Spinal cord (tissue), 9 donors: ENCODE measurements at regions not wholly inside any gene's neighbourhood (a gene's known extent, or its start where the extent isn't known, plus 50 kb on each side); places are given as distances from the start of the nearest gene placed in this dataset.

ENCODE experiments used
- DNase-seq, 6 donors: peaks; one replicate each; pipeline versions ENCODE4 v3.0.0 to v3.0.0-alpha.2; 2013 to 2015; ENCODE audit warnings: low spot score in 6 of 6, low read depth in 4 of 6
- H3K27ac ChIP-seq: one replicate; pipeline ENCODE4 v1.5.1; 2013; ENCODE audit warnings: low read depth, low read length, control low read depth
- H3K27me3 ChIP-seq: one replicate; pipeline ENCODE4 v1.6.1; 2013; ENCODE audit warnings: low read length; ENCODE audit not compliant: control insufficient read depth, insufficient read depth
- H3K36me3 ChIP-seq: one replicate; pipeline ENCODE4 v1.6.1; 2013; ENCODE audit warnings: low read length; ENCODE audit not compliant: control insufficient read depth, insufficient read depth
- H3K4me1 ChIP-seq: one replicate; pipeline ENCODE4 v1.6.1; 2013; ENCODE audit warnings: low read length; ENCODE audit not compliant: control insufficient read depth, insufficient read depth
- H3K4me3 ChIP-seq: one replicate; pipeline ENCODE4 v1.5.1; 2013; ENCODE audit warnings: low read depth, low read length, control low read depth
- H3K9me3 ChIP-seq: one replicate; pipeline ENCODE4 v1.6.1; 2013; ENCODE audit warnings: low read length; ENCODE audit not compliant: control insufficient read depth, insufficient read depth
- WGBS: methylation state at CpG from one replicate; pipeline ENCODE4 v1.1.5; 2013; ENCODE audit warnings: missing lambda C conversion rate; ENCODE audit not compliant: insufficient coverage; 5-methylcytosine and 5-hydroxymethylcytosine counted together
- donor health status: healthy.

DNA sequence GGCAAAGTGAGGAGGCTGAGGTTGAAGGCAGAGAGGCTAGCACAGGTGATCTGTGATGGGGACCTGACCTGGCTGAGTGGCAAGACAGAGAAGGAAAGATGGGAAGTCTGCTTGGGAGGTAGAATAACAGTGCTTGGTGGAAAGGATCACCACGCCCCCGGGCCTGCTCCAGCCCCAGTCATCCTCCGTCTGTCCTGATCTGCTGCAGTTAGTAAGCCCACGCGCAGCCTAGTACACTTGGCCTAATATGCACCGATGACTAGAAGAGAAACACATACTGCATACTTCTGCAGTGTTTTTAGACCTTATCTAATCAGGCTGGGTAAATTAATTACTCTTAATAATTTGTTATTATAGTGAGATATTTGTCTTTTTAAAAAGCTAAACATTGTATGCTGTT, 103.7 kb upstream of the KLF3 start:
- no peaks in the 10 kb centered on the region for H3K27me3 ChIP-seq
- no peak for DNase-seq
- H3K4me1 ChIP-seq, result peaks cover 5% of the 10 kb centered on the region
- no peaks in the 10 kb centered on the region for H3K9me3 ChIP-seq
- 97% methylated on average over 5 of the region's 6 CpGs for WGBS
- H3K27ac ChIP-seq, result no peak overlapping the region
- no peaks in the 10 kb centered on the region for H3K36me3 ChIP-seq
- H3K4me3 ChIP-seq, result no peak overlapping the region

- 100% methylated on average over 1 of the region's 7 CpGs for WGBS
- DNase-seq, result no peak
- Histone ChIP-seq H3K9me3 (no peaks in the 10 kb centered on the region), H3K36me3 (no peaks in the 10 kb centered on the region), H3K27ac (no peak overlapping the region), H3K4me3 (no peak overlapping the region), H3K27me3 (no peaks in the 10 kb centered on the region), H3K4me1 (peaks cover 5% of the 10 kb centered on the region)
Measured at GRCh38 chr4:38560768-38561558, 103.0 kb upstream of the KLF3 start.

GRCh38 chr4:38562751-38563198, 101.2 kb upstream of the KLF3 start:
- 88% methylated on average over 1 of the region's 4 CpGs for WGBS
- H3K27ac ChIP-seq, result no peak overlapping the region
- no peaks in the 10 kb centered on the region for H3K9me3 ChIP-seq

DNA sequence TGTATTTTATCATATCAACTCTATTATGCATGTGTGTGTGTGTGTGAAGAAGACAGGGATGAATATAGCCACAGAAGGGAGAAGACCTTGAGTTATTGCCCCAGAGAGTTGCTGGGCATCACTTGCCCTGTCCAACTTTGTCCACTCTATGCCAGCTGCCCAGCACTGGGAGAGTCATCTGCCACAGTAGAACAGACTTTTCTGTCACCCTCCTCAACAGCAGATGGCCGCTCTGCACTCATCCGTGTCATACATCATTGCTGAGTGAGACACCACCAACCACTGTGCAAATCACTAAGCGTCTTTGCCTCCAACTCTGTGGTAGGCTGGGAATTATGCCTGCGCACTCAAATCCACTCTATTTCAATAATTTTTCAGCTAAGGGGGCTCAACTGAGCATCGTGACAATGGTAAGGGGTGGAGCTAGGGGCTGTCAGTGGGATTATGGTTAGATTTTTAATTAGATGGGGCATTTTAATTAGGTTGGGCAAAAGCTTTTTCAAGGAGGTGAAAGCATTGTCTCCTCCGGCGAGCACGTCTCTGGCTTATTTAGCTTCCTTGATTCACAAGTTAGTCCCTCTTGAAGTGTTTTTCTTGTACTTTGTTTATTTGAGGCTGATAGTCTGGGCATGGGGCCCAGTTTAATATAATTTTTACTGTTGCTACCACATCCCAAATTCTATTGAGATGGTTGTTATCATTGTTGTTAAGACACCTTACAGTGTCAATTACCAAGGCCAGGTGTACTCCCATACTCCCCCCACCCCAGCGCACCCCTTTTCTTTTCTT, 100.1 kb upstream of the KLF3 start:
- no peak overlapping the region for H3K27ac ChIP-seq
- H3K4me3 ChIP-seq, result no peak overlapping the region
- H3K27me3 ChIP-seq, result no peaks in the 10 kb centered on the region
- WGBS, result 23% methylated on average over 5 of the region's 9 CpGs
- no peaks in the 10 kb centered on the region for H3K9me3 ChIP-seq
- peaks cover 5% of the 10 kb centered on the region for H3K4me1 ChIP-seq
- DNase-seq, result peak in 2 of 6 donors; percentile 20 to 38
- H3K36me3 ChIP-seq, result no peaks in the 10 kb centered on the region

More at GRCh38 chr4:38562751-38563198, 101.2 kb upstream of the KLF3 start:
- Histone ChIP-seq H3K27me3 (no peaks in the 10 kb centered on the region), H3K4me3 (no peak overlapping the region), H3K4me1 (peaks cover 5% of the 10 kb centered on the region), H3K36me3 (no peaks in the 10 kb centered on the region)
- peak in 1 of 6 donors; percentile 8 for DNase-seq

DNA sequence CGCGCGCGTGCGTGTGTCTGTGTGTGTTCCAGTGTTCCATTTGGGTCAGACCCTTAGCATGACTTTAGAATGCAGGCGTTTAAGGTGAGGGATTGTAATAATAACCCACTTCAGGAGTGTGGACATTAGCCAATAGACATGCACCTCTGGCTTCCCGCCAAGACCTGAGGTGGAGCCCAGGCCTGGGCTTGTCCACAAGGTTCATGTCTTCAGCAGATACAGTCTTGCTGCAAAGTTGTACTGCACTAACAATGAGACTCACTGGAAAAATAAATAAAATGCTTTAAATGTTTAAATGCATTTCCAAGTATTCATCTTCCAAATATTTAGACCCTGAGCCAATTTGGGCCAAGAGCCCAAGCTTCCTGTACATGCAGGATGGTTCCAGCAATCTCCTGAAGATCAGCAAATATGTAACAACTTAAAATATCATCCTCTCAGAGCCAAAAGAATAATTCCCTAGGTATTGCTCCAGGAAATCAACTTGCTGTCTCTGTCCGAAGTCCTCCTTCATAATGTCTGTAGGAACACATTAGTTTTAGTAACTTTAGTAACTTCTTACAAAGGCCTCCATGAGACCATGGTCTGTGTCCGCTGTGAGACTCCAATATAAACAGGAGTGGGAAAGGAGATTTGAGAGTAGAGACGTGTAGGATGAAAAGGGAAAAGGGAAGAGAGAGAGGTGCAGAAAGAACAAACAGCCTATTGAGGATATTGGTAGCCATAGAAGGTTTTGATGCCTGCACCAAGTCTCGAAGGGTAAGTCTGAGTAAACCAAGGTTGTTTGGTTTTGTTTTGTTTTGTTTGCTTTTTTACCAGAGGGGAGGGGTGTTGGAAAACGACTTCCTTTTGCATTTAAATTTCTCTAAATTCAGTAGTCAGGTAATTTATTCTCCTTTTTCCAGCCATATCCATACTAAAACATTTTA, 98.5 kb upstream of the KLF3 start:
- peak in 1 of 6 donors; percentile 17 for DNase-seq
- WGBS, result 76% methylated on average over 8 of the region's 12 CpGs
- Histone ChIP-seq H3K9me3 (no peaks in the 10 kb centered on the region), H3K4me1 (peaks cover 5% of the 10 kb centered on the region), H3K27me3 (no peaks in the 10 kb centered on the region), H3K36me3 (no peaks in the 10 kb centered on the region), H3K4me3 (no peak overlapping the region), H3K27ac (no peak overlapping the region)

GRCh38 chr4:38566806-38567398, 97.1 kb upstream of the KLF3 start:
- Histone ChIP-seq H3K27ac (no peak overlapping the region), H3K36me3 (no peaks in the 10 kb centered on the region), H3K4me1 (peaks cover 5% of the 10 kb centered on the region), H3K9me3 (no peaks in the 10 kb centered on the region), H3K27me3 (no peaks in the 10 kb centered on the region), H3K4me3 (no peak overlapping the region)
- WGBS, result 100% methylated on average over 1 of the region's 4 CpGs
- no peak for DNase-seq

GRCh38 chr4:38567457-38567856, 96.5 kb upstream of the KLF3 start:
- H3K27ac ChIP-seq, result no peak overlapping the region
- DNase-seq, result no peak
- peaks cover 5% of the 10 kb centered on the region for H3K4me1 ChIP-seq
- H3K36me3 ChIP-seq, result no peaks in the 10 kb centered on the region
- no peak overlapping the region for H3K4me3 ChIP-seq
- H3K27me3 ChIP-seq, result no peaks in the 10 kb centered on the region
- 100% methylated on average over 1 of the region's 5 CpGs for WGBS
- no peaks in the 10 kb centered on the region for H3K9me3 ChIP-seq

- DNase-seq, result peak in 3 of 6 donors; percentile 9 to 33 (median 26)
- Histone ChIP-seq H3K36me3 (no peaks in the 10 kb centered on the region), H3K27me3 (no peaks in the 10 kb centered on the region), H3K9me3 (no peaks in the 10 kb centered on the region), H3K4me1 (no peaks in the 10 kb centered on the region), H3K4me3 (no peak overlapping the region), H3K27ac (no peak overlapping the region)
- 67% methylated on average over 1 of the region's 3 CpGs for WGBS
Measured at GRCh38 chr4:38568768-38569167, 95.2 kb upstream of the KLF3 start.
